ENCODE measurements at regions not wholly inside any gene's neighbourhood (a gene's known extent, or its start where the extent isn't known, plus 50 kb on each side); places are given as distances from the start of the nearest gene placed in this dataset.

GRCh38 chr5:167713896-167714295, 577.5 kb upstream of the WWC1 start:
- Histone ChIP-seq H3K36me3 (ENCODE audit: control insufficient read depth, insufficient read depth, low read length) (no peaks in the 10 kb centered on the region), H3K27me3 (ENCODE audit: control insufficient read depth, insufficient read depth, low read length) (no peaks in the 10 kb centered on the region), H3K4me3 (ENCODE audit: low read depth, low read length) (no peak overlapping the region)
- FAIRE-seq (no peak), DNase-seq (ENCODE audit: low read depth) (no peak)
- no peak for TF ChIP-seq CTCF (IDR thresholded peaks at IDR 0.05; ENCODE audit: insufficient read depth, low read length, severe bottlenecking)

GRCh38 chr5:167716126-167716775, 575.2 kb upstream of the WWC1 start:
- TF ChIP-seq CTCF (IDR thresholded peaks at IDR 0.05; ENCODE audit: insufficient read depth, low read length, severe bottlenecking) = no peak
- H3K4me3 ChIP-seq (ENCODE audit: low read depth, low read length) = no peak overlapping the region
- DNase-seq (ENCODE audit: low read depth) = no peak
- no peak for FAIRE-seq
- H3K27me3 ChIP-seq (ENCODE audit: control insufficient read depth, insufficient read depth, low read length) = no peaks in the 10 kb centered on the region
- H3K36me3 ChIP-seq (ENCODE audit: control insufficient read depth, insufficient read depth, low read length) = no peaks in the 10 kb centered on the region

GRCh38 chr5:167720259-167720658, 571.2 kb upstream of the WWC1 start:
- FAIRE-seq = no peak
- no peak overlapping the region for H3K4me3 ChIP-seq (ENCODE audit: low read depth, low read length)
- H3K27me3 ChIP-seq (ENCODE audit: control insufficient read depth, insufficient read depth, low read length) = no peaks in the 10 kb centered on the region
- H3K36me3 ChIP-seq (ENCODE audit: control insufficient read depth, insufficient read depth, low read length) = no peaks in the 10 kb centered on the region
- TF ChIP-seq CTCF (IDR thresholded peaks at IDR 0.05; ENCODE audit: insufficient read depth, low read length, severe bottlenecking) = no peak
- DNase-seq (ENCODE audit: low read depth) = no peak

GRCh38 chr5:167720676-167721260, 570.7 kb upstream of the WWC1 start:
- DNase-seq (ENCODE audit: low read depth) = no peak
- Histone ChIP-seq H3K36me3 (ENCODE audit: control insufficient read depth, insufficient read depth, low read length) (no peaks in the 10 kb centered on the region), H3K4me3 (ENCODE audit: low read depth, low read length) (no peak overlapping the region), H3K27me3 (ENCODE audit: control insufficient read depth, insufficient read depth, low read length) (no peaks in the 10 kb centered on the region)
- TF ChIP-seq CTCF (IDR thresholded peaks at IDR 0.05; ENCODE audit: insufficient read depth, low read length, severe bottlenecking) = no peak
- FAIRE-seq = no peak

GRCh38 chr5:167721926-167722440, 569.5 kb upstream of the WWC1 start:
- no peaks in the 10 kb centered on the region for H3K36me3 ChIP-seq (ENCODE audit: control insufficient read depth, insufficient read depth, low read length)
- no peak for DNase-seq (ENCODE audit: low read depth)
- no peak overlapping the region for H3K4me3 ChIP-seq (ENCODE audit: low read depth, low read length)
- no peaks in the 10 kb centered on the region for H3K27me3 ChIP-seq (ENCODE audit: control insufficient read depth, insufficient read depth, low read length)
- FAIRE-seq = no peak
- no peak for TF ChIP-seq CTCF (IDR thresholded peaks at IDR 0.05; ENCODE audit: insufficient read depth, low read length, severe bottlenecking)

Measured in bronchial epithelial cell (primary cell).